Fibroblast of pulmonary artery (primary cell): ENCODE measurements at regions not wholly inside any gene's neighbourhood (a gene's known extent, or its start where the extent isn't known, plus 50 kb on each side); places are given as distances from the start of the nearest gene placed in this dataset.

Experiments
- DNase-seq: peaks from one replicate; pipeline ENCODE4 v3.0.0-alpha.2; 2010; ENCODE audit warnings: low read depth
- H3K4me3 ChIP-seq: replicated peaks from 2 replicates; pipeline ENCODE4 v1.5.1; 2011; ENCODE audit warnings: low read depth, mild to moderate bottlenecking, control low read depth, low read length, moderate library complexity
- CTCF ChIP-seq: IDR thresholded peaks from 2 replicates; pipeline ENCODE4 v1.5.1; 2011; ENCODE audit warnings: mild to moderate bottlenecking, control low read depth, low read length, inconsistent platforms; ENCODE audit errors: missing control alignments

DNA sequence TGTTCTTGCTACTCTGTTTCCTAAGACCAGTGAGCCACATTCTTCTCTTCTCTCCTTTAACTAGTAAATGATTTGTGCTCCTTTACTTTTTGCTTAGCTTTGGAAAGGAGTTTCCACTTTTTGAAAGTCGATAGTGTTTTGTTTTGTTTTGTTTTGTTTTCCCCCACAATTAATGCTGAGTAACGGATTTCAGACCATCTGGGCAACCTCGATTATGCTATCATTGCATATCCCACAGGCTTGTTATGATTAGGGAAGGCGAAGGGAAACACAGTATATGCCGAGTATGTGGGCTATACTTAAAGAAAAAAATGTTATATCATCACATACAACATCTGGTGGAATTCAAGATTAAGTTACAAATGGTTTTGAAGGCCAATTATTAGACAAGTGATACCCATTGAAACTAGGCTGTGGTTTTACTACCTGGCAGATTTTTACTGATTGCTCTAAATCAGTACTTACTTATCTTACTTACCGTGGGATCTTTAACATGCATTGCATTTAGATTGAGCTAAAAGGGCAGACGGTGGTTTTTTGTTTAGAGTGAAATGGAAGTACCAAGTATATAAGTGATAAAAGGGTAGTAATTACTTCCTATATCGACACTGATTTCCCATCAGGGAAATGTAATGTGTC is 361.3 kb upstream of the SOX9 start:
- no peak overlapping the region for H3K4me3 ChIP-seq
- DNase-seq = no peak
- TF ChIP-seq CTCF = no peak

DNA sequence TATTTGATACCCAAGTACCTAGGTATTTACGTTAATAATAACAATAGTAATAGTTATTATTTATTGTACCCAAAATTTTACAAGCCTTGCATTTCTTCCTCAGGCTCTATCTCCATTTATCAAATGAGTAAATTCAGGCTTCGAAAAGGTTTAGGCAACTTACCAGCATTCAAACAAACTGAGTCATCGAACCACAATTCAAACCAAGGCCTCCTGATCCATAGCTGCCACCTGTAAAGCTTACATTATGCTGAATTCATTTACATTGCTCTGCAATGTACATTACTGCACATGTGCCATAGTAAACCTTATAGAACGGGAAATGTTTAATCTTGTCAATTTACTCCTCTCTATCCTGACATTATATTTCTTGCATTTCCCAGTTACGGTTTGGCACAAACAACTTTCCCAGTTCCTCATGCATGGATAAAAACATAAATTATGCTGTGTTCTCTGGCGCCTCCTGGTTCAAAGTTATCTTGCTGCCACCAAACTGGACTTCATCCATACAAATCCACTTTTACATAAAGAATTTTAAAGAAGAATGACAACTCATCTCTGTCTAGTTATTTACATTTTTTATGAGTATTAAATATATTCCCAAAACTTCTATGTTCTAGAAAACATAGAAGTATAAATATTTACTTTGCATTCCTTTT is 360.6 kb upstream of the SOX9 start:
- no peak for TF ChIP-seq CTCF
- DNase-seq = no peak

GRCh38 chr17:71762526-71762925 is 358.3 kb upstream of the SOX9 start:
- H3K4me3 ChIP-seq = no peak overlapping the region
- TF ChIP-seq CTCF = no peak
- no peak for DNase-seq

More for the DNA sequence above, 360.6 kb upstream of the SOX9 start:
- H3K4me3 ChIP-seq = no peak overlapping the region

DNA sequence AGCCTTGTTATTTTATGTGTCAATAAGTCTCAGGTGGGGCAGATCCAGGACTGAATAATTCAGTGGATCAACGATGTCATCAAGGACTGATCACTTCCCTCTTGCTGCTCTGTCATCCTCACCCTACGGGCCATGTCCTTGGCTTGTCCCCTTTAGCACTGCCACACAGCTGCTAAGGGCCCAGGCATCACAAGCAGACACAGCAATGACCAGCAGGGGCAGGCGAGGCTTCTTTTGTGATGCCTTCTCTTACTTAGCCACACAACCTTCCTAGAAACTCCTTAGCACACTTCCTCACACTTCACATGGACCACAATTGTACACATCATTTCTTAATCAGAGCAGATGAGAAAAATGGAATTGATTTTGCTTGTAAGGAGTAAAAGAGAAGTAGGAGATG is 356.3 kb upstream of the SOX9 start:
- no peak overlapping the region for H3K4me3 ChIP-seq
- TF ChIP-seq CTCF = peak; percentile 20
- peak; percentile 2 for DNase-seq

GRCh38 chr17:71765437-71765836 is 355.4 kb upstream of the SOX9 start:
- H3K4me3 ChIP-seq = no peak overlapping the region
- no peak for TF ChIP-seq CTCF
- DNase-seq = no peak

- no peak for TF ChIP-seq CTCF
- no peak for DNase-seq
- H3K4me3 ChIP-seq = no peak overlapping the region
Measured at GRCh38 chr17:71769850-71770249, 351.0 kb upstream of the SOX9 start.

DNA sequence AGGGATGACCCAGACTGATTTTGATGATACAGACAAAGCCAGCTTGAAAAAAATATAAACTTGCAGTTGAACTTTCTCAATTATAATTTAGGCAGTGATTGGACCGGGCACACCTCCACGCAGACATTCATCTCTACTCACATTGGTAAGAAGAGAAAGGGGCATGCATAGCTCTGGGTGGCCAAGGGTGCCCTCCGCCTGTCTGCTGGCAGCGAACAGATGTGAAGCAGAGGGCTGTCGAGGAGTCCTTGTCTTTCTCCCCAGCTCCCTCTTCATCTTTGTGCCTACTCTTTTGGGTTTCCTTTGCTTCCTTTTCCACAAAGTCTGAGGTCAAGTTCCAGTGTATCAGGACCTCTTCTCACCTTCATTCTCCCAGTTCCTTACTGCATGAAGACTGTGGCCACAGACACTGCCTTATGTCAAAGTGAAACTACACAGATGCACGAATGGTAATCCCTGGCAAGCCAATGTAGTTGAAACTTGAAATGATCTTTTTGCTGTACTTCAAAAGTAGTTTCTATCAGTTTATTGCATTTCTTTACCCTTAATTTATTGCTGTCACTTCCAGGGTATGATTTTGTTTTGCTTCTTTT is 343.7 kb upstream of the SOX9 start:
- no peak for TF ChIP-seq CTCF
- DNase-seq = no peak
- H3K4me3 ChIP-seq = no peak overlapping the region
